ENCODE measurements at regions not wholly inside any gene's neighbourhood (a gene's known extent, or its start where the extent isn't known, plus 50 kb on each side); places are given as distances from the start of the nearest gene placed in this dataset.
"Not testable (repeated sequence)": the region's sequence is repeated elsewhere in the genome, so short reads cannot be mapped to it uniquely, and the experiment has no call there.

GRCh38 chr12:115374480-115375185 is 690.7 kb upstream of the TBX3 start:
- no peaks in the 10 kb centered on the region for H3K4me1 ChIP-seq

DNA sequence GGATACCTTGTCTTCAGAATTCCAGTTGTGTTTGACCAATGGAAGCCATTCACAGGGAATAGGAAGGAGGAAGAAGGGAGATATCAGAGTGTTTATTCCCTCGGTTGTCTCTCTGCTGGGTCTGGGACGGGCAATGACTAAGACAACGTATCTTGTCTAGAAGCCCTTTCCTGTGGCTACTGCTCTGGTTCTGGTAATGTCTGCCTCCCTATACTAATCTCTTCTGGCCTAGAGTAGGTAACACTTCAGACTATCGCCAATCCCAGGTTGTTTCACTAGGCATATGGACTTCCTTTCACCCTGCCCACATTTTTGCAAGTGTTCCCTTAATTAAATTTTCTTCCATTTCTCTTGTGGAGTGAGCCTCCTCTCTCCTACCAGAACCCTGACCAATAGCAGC is 687.7 kb upstream of the TBX3 start:
- intact Hi-C loops (cut with DNase I) = no loop called here
- no peaks in the 10 kb centered on the region for H3K36me3 ChIP-seq
- TF ChIP-seq, protein P1, sequence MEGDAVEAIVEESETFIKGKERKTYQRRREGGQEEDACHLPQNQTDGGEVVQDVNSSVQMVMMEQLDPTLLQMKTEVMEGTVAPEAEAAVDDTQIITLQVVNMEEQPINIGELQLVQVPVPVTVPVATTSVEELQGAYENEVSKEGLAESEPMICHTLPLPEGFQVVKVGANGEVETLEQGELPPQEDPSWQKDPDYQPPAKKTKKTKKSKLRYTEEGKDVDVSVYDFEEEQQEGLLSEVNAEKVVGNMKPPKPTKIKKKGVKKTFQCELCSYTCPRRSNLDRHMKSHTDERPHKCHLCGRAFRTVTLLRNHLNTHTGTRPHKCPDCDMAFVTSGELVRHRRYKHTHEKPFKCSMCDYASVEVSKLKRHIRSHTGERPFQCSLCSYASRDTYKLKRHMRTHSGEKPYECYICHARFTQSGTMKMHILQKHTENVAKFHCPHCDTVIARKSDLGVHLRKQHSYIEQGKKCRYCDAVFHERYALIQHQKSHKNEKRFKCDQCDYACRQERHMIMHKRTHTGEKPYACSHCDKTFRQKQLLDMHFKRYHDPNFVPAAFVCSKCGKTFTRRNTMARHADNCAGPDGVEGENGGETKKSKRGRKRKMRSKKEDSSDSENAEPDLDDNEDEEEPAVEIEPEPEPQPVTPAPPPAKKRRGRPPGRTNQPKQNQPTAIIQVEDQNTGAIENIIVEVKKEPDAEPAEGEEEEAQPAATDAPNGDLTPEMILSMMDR (IDR thresholded peaks at IDR 0.05) = no peak
- no peak for TF ChIP-seq POLR2A (IDR thresholded peaks at IDR 0.05)
- DNase-seq (no peak), ATAC-seq (no peak)
- 65% methylated on average over 4 of the region's 4 CpGs for WGBS (ENCODE audit: insufficient coverage, low coverage, low lambda C conversion rate, missing lambda C conversion rate)
- no peak overlapping the region for H3K4me3 ChIP-seq
- no peak overlapping the region for H3K27ac ChIP-seq
- no peaks in the 10 kb centered on the region for H3K9me3 ChIP-seq
- H3K27me3 ChIP-seq = no peaks in the 10 kb centered on the region
- peaks cover 0 to 2% (median 0%) of the 10 kb centered on the region in 4 donors for H3K4me1 ChIP-seq

More at GRCh38 chr12:115374480-115375185, 690.7 kb upstream of the TBX3 start:
- H3K27me3 ChIP-seq = no peaks in the 10 kb centered on the region
- no peak overlapping the region for H3K4me3 ChIP-seq
- H3K9me3 ChIP-seq = no peaks in the 10 kb centered on the region
- intact Hi-C loops (cut with DNase I) = no loop called here
- H3K27ac ChIP-seq = no peak overlapping the region
- ATAC-seq = no peak
- H3K36me3 ChIP-seq = no peaks in the 10 kb centered on the region
- 84% methylated on average over 4 of the region's 4 CpGs for WGBS (ENCODE audit: insufficient coverage, low coverage, low lambda C conversion rate, missing lambda C conversion rate)
- no peak for TF ChIP-seq POLR2A (IDR thresholded peaks at IDR 0.05)
- TF ChIP-seq, protein P1 (IDR thresholded peaks at IDR 0.05) = no peak
- DNase-seq = no peak

DNA sequence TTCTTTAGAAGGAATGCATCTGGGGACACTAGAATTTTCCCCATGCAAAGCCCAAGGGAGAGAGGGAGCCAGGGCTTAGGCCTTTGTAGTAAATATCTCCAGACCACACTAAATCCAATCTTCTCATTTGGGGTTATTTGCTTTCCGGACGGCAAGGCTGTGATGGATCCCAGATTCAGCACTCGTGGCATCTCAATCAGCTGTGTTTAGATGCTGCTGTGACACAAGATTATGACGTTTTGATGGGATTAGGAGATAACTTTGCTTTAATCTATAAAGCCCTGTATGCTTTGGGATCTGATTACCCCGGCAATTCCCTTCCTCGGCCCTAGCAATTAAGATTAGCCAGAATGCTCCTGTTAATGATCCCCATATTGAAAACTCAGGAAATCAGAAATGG is 686.7 kb upstream of the TBX3 start:
- Histone ChIP-seq H3K27ac (no peak overlapping the region), H3K36me3 (no peaks in the 10 kb centered on the region), H3K27me3 (no peaks in the 10 kb centered on the region), H3K4me1 (peaks cover 0 to 3% (median 0%) of the 10 kb centered on the region in 4 donors), H3K9me3 (no peaks in the 10 kb centered on the region), H3K4me3 (no peak overlapping the region)
- DNase-seq (no peak), ATAC-seq (no peak)
- intact Hi-C loops (cut with DNase I) = no loop called here
- TF ChIP-seq, protein P1 (IDR thresholded peaks at IDR 0.05) = no peak
- TF ChIP-seq POLR2A (IDR thresholded peaks at IDR 0.05) = no peak
- 70% methylated on average over 6 of the region's 6 CpGs for WGBS (ENCODE audit: insufficient coverage, low coverage, low lambda C conversion rate, missing lambda C conversion rate)

- peaks cover 0 to 3% (median 0%) of the 10 kb centered on the region in 4 donors for H3K4me1 ChIP-seq
- 64% methylated on average over 2 of the region's 3 CpGs for WGBS (ENCODE audit: insufficient coverage, low coverage, low lambda C conversion rate, missing lambda C conversion rate)
- no peak overlapping the region for H3K27ac ChIP-seq
- DNase-seq = no peak
- no peaks in the 10 kb centered on the region for H3K9me3 ChIP-seq
- intact Hi-C loops (cut with DNase I) = no loop called here
- no peaks in the 10 kb centered on the region for H3K36me3 ChIP-seq
- no peaks in the 10 kb centered on the region for H3K27me3 ChIP-seq
- H3K4me3 ChIP-seq = no peak overlapping the region
- TF ChIP-seq, protein P1 (IDR thresholded peaks at IDR 0.05) = no peak
- TF ChIP-seq POLR2A (IDR thresholded peaks at IDR 0.05) = no peak
- ATAC-seq = no peak
Observed at GRCh38 chr12:115370207-115370606, 686.2 kb upstream of the TBX3 start.

- H3K27me3 ChIP-seq; H3K27ac ChIP-seq; DNase-seq; H3K9me3 ChIP-seq; H3K4me1 ChIP-seq; ATAC-seq; intact Hi-C loops (cut with DNase I); H3K36me3 ChIP-seq; H3K4me3 ChIP-seq: not testable (repeated sequence)
- 60% methylated on average over 4 of the region's 4 CpGs for WGBS (ENCODE audit: insufficient coverage, low coverage, low lambda C conversion rate, missing lambda C conversion rate)
Observed at GRCh38 chr12:115366277-115366676, 682.3 kb upstream of the TBX3 start.

- H3K27ac ChIP-seq; H3K4me1 ChIP-seq; intact Hi-C loops (cut with DNase I); ATAC-seq; H3K27me3 ChIP-seq; DNase-seq; H3K4me3 ChIP-seq; H3K9me3 ChIP-seq; H3K36me3 ChIP-seq: not testable (repeated sequence)
- 78% methylated on average over 4 of the region's 4 CpGs for WGBS (ENCODE audit: insufficient coverage, low coverage, low lambda C conversion rate, missing lambda C conversion rate)
Observed at GRCh38 chr12:115365765-115366164, 681.8 kb upstream of the TBX3 start.
